ENCODE measurements at regions not wholly inside any gene's neighbourhood (a gene's known extent, or its start where the extent isn't known, plus 50 kb on each side); places are given as distances from the start of the nearest gene placed in this dataset.

GRCh38 chr10:131703941-131704340 lies 196.9 kb upstream of the PPP2R2D start:
- Histone ChIP-seq H3K9me3 (ENCODE audit: low read length) (peaks cover 14% of the 10 kb centered on the region), H2AFZ (ENCODE audit: low read length) (no peak overlapping the region), H3K79me2 (ENCODE audit: insufficient read depth, low read length) (no peaks in the 10 kb centered on the region), H3K4me2 (ENCODE audit: low read depth, low read length) (no peak overlapping the region), H3K27me3 (ENCODE audit: control insufficient read depth in 1 of 2, insufficient read depth in 2 of 2, low read length in 2 of 2) (peaks cover 0 to 3% of the 10 kb centered on the region in 2 experiments; a peak in 2 of 5 replicates), H3K4me1 (ENCODE audit: insufficient read depth, low read length) (no peaks in the 10 kb centered on the region), H4K20me1 (ENCODE audit: insufficient read depth, low read length) (no peaks in the 10 kb centered on the region), H3K36me3 (replicated peaks in 1 of 2; ENCODE audit: control insufficient read depth in 1 of 2, insufficient read depth in 2 of 2, low read length in 2 of 2) (no peaks in the 10 kb centered on the region), H3K4me3 (replicated peaks in 1 of 3; ENCODE audit: insufficient read depth in 1 of 3, low read depth in 2 of 3, low read length in 3 of 3) (no peak overlapping the region), H3K27ac (ENCODE audit: extremely low read length, insufficient read depth, low read length) (no peak overlapping the region), H3K9ac (ENCODE audit: insufficient read depth, low read depth, low read length) (no peak overlapping the region)
- ChIA-PET POLR2A (no interaction called here), CTCF (ENCODE audit: low intra/inter-chr PET ratio, low total read pairs) (no interaction called here)
- in situ Hi-C loops (cut with HindIII; ENCODE audit: extremely low pct_ligation_motif_present, low pct_unique_long_range_greater_than_20kb) (no loop called here), intact Hi-C loops (cut with micrococcal nuclease; ENCODE audit: unreplicated experiment) (no loop called here)
- TF ChIP-seq RAD51 (IDR thresholded peaks at IDR 0.05; ENCODE audit: borderline replicate concordance), result no peak
- TF ChIP-seq ARNT (IDR thresholded peaks at IDR 0.05), result no peak
- no peak for TF ChIP-seq AGO1 (IDR thresholded peaks at IDR 0.05; ENCODE audit: low read depth, low read length, poor library complexity, severe bottlenecking)
- no peak for TF ChIP-seq ARHGAP35 (CRISPR knock-in tag; IDR thresholded peaks at IDR 0.05; ENCODE audit: borderline replicate concordance)
- TF ChIP-seq ZNF101 (CRISPR knock-in tag; IDR thresholded peaks at IDR 0.05; ENCODE audit: borderline replicate concordance, low read depth), result no peak
- no peak for TF ChIP-seq RFX1 (IDR thresholded peaks at IDR 0.05)
- no peak for TF ChIP-seq NRL (CRISPR knock-in tag; IDR thresholded peaks at IDR 0.05; ENCODE audit: borderline replicate concordance)
- no peak for TF ChIP-seq ZNF10 (CRISPR knock-in tag; IDR thresholded peaks at IDR 0.05; ENCODE audit: borderline replicate concordance, low read depth)
- TF ChIP-seq FOSL2 (CRISPR knock-in tag; IDR thresholded peaks at IDR 0.05), result no peak
- TF ChIP-seq MBNL3 (CRISPR knock-in tag; conservative IDR thresholded peaks at IDR 0.05), result no peak
- no peak for TF ChIP-seq ZNF331 (CRISPR knock-in tag; IDR thresholded peaks at IDR 0.05)
- no peak for DNase-seq (ENCODE audit: low spot score)
- WGBS (ENCODE audit: low lambda C conversion rate), result 27% methylated on average over 8 of the region's 8 CpGs
- FAIRE-seq, result no peak
- no peak for ATAC-seq
- no TSS peak for BruUV-seq (replicated peaks)

DNA sequence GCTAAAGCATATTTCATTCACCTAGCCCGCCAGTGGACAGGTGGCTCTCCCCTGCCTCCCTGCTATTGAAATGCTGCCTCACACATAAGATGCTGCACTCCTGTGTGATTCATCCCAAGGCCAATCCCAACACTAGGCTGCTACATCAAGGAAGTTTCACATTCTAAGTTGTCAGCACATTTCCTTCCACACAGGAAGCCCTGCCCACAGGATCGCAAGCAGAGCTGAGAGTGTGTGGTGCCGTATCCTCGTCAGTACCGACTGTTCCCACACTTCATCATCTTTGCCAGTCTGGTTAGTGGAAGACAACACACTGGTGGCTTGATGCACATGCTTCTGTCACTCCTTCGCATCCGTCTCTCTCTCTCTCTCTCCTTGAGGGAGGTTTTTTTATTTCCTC lies 194.3 kb upstream of the PPP2R2D start:
- FAIRE-seq (no peak), DNase-seq (ENCODE audit: low spot score) (no peak), ATAC-seq (no peak)
- no peak overlapping the region for H3K9ac ChIP-seq (ENCODE audit: insufficient read depth, low read depth, low read length)
- H3K27ac ChIP-seq (ENCODE audit: extremely low read length, insufficient read depth, low read length), result no peak overlapping the region
- peaks cover 14% of the 10 kb centered on the region for H3K9me3 ChIP-seq (ENCODE audit: low read length)
- 40% methylated on average over 6 of the region's 7 CpGs for WGBS (ENCODE audit: low lambda C conversion rate)
- H4K20me1 ChIP-seq (ENCODE audit: insufficient read depth, low read length), result no peaks in the 10 kb centered on the region
- no peak overlapping the region for H2AFZ ChIP-seq (ENCODE audit: low read length)
- intact Hi-C loops (cut with micrococcal nuclease; ENCODE audit: unreplicated experiment) (no loop called here), in situ Hi-C loops (cut with HindIII; ENCODE audit: extremely low pct_ligation_motif_present, low pct_unique_long_range_greater_than_20kb) (no loop called here)
- ChIA-PET POLR2A (no interaction called here), CTCF (ENCODE audit: low intra/inter-chr PET ratio, low total read pairs) (no interaction called here)
- H3K79me2 ChIP-seq (ENCODE audit: insufficient read depth, low read length), result no peaks in the 10 kb centered on the region
- H3K4me2 ChIP-seq (ENCODE audit: low read depth, low read length), result no peak overlapping the region
- H3K36me3 ChIP-seq (replicated peaks in 1 of 2; ENCODE audit: control insufficient read depth in 1 of 2, insufficient read depth in 2 of 2, low read length in 2 of 2), result no peaks in the 10 kb centered on the region
- TF ChIP-seq HNF4G (IDR thresholded peaks at IDR 0.05; ENCODE audit: borderline replicate concordance, low read depth, low read length), result no peak
- TF ChIP-seq HNF4G (CRISPR knock-in tag; IDR thresholded peaks at IDR 0.05; ENCODE audit: borderline replicate concordance, low read depth), result no peak
- TF ChIP-seq CSRNP2 (CRISPR knock-in tag; conservative IDR thresholded peaks at IDR 0.05; ENCODE audit: low read depth), result no peak
- TF ChIP-seq MAFK (conservative IDR thresholded peaks at IDR 0.05 in 1 of 2, IDR thresholded peaks at IDR 0.05 in 1 of 2; ENCODE audit: low read length in 2 of 2), result peak in 1 of 2 experiments; percentile 19; a peak in 1 of 4 replicates
- H3K4me3 ChIP-seq (replicated peaks in 1 of 3; ENCODE audit: insufficient read depth in 1 of 3, low read depth in 2 of 3, low read length in 3 of 3), result no peak overlapping the region
- no peaks in the 10 kb centered on the region for H3K4me1 ChIP-seq (ENCODE audit: insufficient read depth, low read length)
- H3K27me3 ChIP-seq (ENCODE audit: control insufficient read depth in 1 of 2, insufficient read depth in 2 of 2, low read length in 2 of 2), result peaks cover 2 to 11% of the 10 kb centered on the region in 2 experiments; a peak in 3 of 5 replicates
- no TSS peak for BruUV-seq (replicated peaks)
